Panc1 (cell line): ENCODE measurements at regions not wholly inside any gene's neighbourhood (a gene's known extent, or its start where the extent isn't known, plus 50 kb on each side); places are given as distances from the start of the nearest gene placed in this dataset.
A peak's percentile ranks its signal among the peaks of the same experiment; 100 is the strongest.

Experiments used
- ATAC-seq: fragments of 200-7000 bp; cut with Tn5 transposase; 2 replicates; pipeline ENCODE4 v1.9.1; 2020; ENCODE audit warnings: mild to moderate bottlenecking, moderate library complexity
- BruUV-seq: library from RNA; stranded (reverse); fragments of 400-500 nt; replicated peaks from 2 replicates; lab custom pipeline; 2021; lab: Mats Ljungman, UMichigan
- CTCF ChIA-PET: fragments of 300-600 bp; sonication (Branson Sonifier 250); formaldehyde crosslinking; loops from one replicate; lab custom pipeline; 2022; ENCODE audit warnings: antibody characterized with exemption; lab: Charles Lee
- POLR2A ChIA-PET: fragments of 300-600 bp; sonication (Branson Sonifier 250); formaldehyde crosslinking; loops from one replicate; lab custom pipeline; 2022; ENCODE audit warnings: antibody characterized with exemption; lab: Charles Lee
- DNase-seq: peaks from one replicate; pipeline ENCODE4 v3.0.0-alpha.2; 2010; ENCODE audit warnings: low read depth, low spot score
- H3K27ac ChIP-seq: 2 replicates; pipeline ENCODE4 v1.5.1; 2011; ENCODE audit warnings: mild to moderate bottlenecking, low read length, inconsistent platforms
- H3K27me3 ChIP-seq: fragments of 200-500 bp; sonication (Bioruptor generic); 2 replicates; pipeline ENCODE4 v1.6.0; 2014; ENCODE audit warnings: low read length, inconsistent platforms; ENCODE audit not compliant: control insufficient read depth, insufficient read depth
- H3K36me3 ChIP-seq: fragments of 200-500 bp; sonication (Bioruptor generic); 2 replicates; pipeline ENCODE4 v1.5.1; 2014; ENCODE audit warnings: inconsistent platforms, mild to moderate bottlenecking, low read length, moderate library complexity; ENCODE audit not compliant: control insufficient read depth, insufficient read depth
- H3K4me1 ChIP-seq: 2 replicates; pipeline ENCODE4 v1.5.1; 2011; ENCODE audit warnings: inconsistent platforms, mild to moderate bottlenecking, low read length, moderate library complexity; ENCODE audit not compliant: control insufficient read depth, insufficient read depth
- H3K4me3 ChIP-seq, 2 experiments: 2 replicates each; pipeline ENCODE4 v1.5.1; 2011 to 2012; ENCODE audit warnings: low read depth in 2 of 2, low read length in 2 of 2, mild to moderate bottlenecking in 2 of 2, inconsistent platforms in 1 of 2, moderate library complexity in 1 of 2
- H3K9me3 ChIP-seq: fragments of 200-500 bp; sonication (Bioruptor generic); 2 replicates; pipeline ENCODE4 v1.5.1; 2014; ENCODE audit warnings: low read depth, mild to moderate bottlenecking, inconsistent platforms, low read length, moderate library complexity; ENCODE audit not compliant: control insufficient read depth, insufficient read depth
- POLR2AphosphoS5 ChIP-seq: IDR thresholded peaks from 2 replicates; pipeline ENCODE4 v1.6.1; 2012; ENCODE audit warnings: mild to moderate bottlenecking, low read depth, low read length, moderate library complexity
- SIN3A ChIP-seq: IDR thresholded peaks from 2 replicates; pipeline ENCODE4 v1.6.1; 2012; ENCODE audit warnings: low read depth, mild to moderate bottlenecking, low read length, moderate library complexity, borderline replicate concordance; ENCODE audit not compliant: insufficient read depth
- TCF7L2 ChIP-seq: IDR thresholded peaks from 2 replicates; pipeline ENCODE4 v1.6.1; 2011; ENCODE audit warnings: mild to moderate bottlenecking, low read depth, low read length, inconsistent platforms
- in situ Hi-C: cut with HindIII; loops from 2 replicates; pipeline ENCODE4 v1.10.0; 2016; ENCODE audit warnings: low sequenced_read_pairs, low pct_unique_long_range_greater_than_20kb
- intact Hi-C: fragments of 100-400 bp; cut with micrococcal nuclease; formaldehyde crosslinking; loops from one replicate; pipeline ENCODE4 v1.10.0; 2022; ENCODE audit not compliant: unreplicated experiment
- TF ChIP-seq, protein P1 (sequence below): fragments of 450-650 bp; IDR thresholded peaks from 2 replicates; pipeline ENCODE4 v1.5.1; 2017; ENCODE audit warnings: mild to moderate bottlenecking
- TF ChIP-seq, protein P2 (sequence below), 2 experiments: IDR thresholded peaks; 2 replicates each; pipeline ENCODE4 v1.6.1; 2011 to 2012; ENCODE audit warnings: low read depth in 2 of 2, control low read depth in 1 of 2, low read length in 1 of 2, mild to moderate bottlenecking in 1 of 2, moderate library complexity in 1 of 2; ENCODE audit not compliant: insufficient read depth in 1 of 2

- no TSS peak for BruUV-seq
- intact Hi-C loops (no loop called here), in situ Hi-C loops (no loop called here)
- DNase-seq, result no peak
- no peak for ATAC-seq
- H3K36me3 ChIP-seq, result no peaks in the 10 kb centered on the region
- TF ChIP-seq POLR2AphosphoS5, result no peak
- no peak for TF ChIP-seq TCF7L2
- TF ChIP-seq SIN3A, result no peak
- TF ChIP-seq, protein P1, sequence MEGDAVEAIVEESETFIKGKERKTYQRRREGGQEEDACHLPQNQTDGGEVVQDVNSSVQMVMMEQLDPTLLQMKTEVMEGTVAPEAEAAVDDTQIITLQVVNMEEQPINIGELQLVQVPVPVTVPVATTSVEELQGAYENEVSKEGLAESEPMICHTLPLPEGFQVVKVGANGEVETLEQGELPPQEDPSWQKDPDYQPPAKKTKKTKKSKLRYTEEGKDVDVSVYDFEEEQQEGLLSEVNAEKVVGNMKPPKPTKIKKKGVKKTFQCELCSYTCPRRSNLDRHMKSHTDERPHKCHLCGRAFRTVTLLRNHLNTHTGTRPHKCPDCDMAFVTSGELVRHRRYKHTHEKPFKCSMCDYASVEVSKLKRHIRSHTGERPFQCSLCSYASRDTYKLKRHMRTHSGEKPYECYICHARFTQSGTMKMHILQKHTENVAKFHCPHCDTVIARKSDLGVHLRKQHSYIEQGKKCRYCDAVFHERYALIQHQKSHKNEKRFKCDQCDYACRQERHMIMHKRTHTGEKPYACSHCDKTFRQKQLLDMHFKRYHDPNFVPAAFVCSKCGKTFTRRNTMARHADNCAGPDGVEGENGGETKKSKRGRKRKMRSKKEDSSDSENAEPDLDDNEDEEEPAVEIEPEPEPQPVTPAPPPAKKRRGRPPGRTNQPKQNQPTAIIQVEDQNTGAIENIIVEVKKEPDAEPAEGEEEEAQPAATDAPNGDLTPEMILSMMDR, result no peak
- TF ChIP-seq, protein P2, sequence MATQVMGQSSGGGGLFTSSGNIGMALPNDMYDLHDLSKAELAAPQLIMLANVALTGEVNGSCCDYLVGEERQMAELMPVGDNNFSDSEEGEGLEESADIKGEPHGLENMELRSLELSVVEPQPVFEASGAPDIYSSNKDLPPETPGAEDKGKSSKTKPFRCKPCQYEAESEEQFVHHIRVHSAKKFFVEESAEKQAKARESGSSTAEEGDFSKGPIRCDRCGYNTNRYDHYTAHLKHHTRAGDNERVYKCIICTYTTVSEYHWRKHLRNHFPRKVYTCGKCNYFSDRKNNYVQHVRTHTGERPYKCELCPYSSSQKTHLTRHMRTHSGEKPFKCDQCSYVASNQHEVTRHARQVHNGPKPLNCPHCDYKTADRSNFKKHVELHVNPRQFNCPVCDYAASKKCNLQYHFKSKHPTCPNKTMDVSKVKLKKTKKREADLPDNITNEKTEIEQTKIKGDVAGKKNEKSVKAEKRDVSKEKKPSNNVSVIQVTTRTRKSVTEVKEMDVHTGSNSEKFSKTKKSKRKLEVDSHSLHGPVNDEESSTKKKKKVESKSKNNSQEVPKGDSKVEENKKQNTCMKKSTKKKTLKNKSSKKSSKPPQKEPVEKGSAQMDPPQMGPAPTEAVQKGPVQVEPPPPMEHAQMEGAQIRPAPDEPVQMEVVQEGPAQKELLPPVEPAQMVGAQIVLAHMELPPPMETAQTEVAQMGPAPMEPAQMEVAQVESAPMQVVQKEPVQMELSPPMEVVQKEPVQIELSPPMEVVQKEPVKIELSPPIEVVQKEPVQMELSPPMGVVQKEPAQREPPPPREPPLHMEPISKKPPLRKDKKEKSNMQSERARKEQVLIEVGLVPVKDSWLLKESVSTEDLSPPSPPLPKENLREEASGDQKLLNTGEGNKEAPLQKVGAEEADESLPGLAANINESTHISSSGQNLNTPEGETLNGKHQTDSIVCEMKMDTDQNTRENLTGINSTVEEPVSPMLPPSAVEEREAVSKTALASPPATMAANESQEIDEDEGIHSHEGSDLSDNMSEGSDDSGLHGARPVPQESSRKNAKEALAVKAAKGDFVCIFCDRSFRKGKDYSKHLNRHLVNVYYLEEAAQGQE (IDR thresholded peaks at IDR 0.05; ENCODE audit: insufficient read depth in 1 of 2, low read depth in 2 of 2, low read length in 1 of 2), result no peak
- no peaks in the 10 kb centered on the region for H3K4me1 ChIP-seq
- peaks cover 11% of the 10 kb centered on the region; the same call in 1 of the 2 replicates for H3K9me3 ChIP-seq
- no peak overlapping the region for H3K4me3 ChIP-seq
- POLR2A ChIA-PET, result no interaction called here
- CTCF ChIA-PET, result no interaction called here
- no peaks in the 10 kb centered on the region for H3K27me3 ChIP-seq
- peak overlapping the region; percentile 41; the same call in 1 of the 2 replicates for H3K27ac ChIP-seq
Observed at GRCh38 chr7:81165070-81165469, 246.2 kb upstream of the SEMA3C start.

DNA sequence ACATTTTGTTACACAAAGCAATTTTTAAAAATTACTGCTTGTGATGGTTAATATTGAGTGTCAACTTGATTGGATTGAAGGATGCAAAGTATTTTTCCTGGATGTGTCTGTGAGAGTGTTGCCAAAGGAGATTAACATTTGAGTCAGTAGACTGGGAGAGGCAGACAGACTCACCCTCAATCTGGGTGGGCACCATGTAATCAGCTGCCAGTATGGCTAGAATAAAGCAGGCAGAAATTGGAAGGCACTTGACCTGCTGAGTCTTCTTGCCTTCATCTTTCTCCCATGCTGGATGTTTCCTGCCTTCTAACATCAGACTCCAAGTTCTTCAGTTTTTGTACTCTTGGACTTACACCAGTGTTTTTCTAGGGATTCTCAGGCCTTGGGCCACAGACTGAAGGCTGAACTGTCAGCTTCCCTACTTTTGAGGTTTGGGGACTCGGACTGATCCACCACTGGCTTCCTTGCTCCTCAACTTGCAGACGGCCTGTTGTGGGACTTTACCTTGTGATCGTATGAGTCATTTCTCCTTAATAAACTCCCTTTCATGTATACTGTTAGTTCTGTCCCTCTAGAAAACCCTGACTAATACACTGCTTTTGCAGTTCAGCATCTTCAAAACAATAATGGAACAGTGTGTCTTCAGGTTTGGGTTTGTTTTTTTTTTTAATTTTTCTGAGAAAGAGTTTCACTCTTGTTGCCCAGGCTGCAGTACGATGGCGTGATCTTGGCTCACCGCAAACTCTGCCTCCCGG is 244.1 kb upstream of the SEMA3C start:
- Histone ChIP-seq H3K4me1 (no peaks in the 10 kb centered on the region; the same call in 1 of the 2 replicates), H3K9me3 (peaks cover 5% of the 10 kb centered on the region; the same call in 1 of the 2 replicates), H3K27me3 (no peaks in the 10 kb centered on the region), H3K27ac (peak overlapping the region; percentile 58; the same call in 1 of the 2 replicates), H3K36me3 (no peaks in the 10 kb centered on the region), H3K4me3 (no peak overlapping the region)
- intact Hi-C loops (no loop called here), in situ Hi-C loops (no loop called here)
- DNase-seq (no peak), ATAC-seq (no peak)
- ChIA-PET POLR2A (no interaction called here), CTCF (no interaction called here)
- TF ChIP-seq, protein P1, result no peak
- TF ChIP-seq, protein P2 (IDR thresholded peaks at IDR 0.05; ENCODE audit: insufficient read depth in 1 of 2, low read depth in 2 of 2, low read length in 1 of 2), result no peak
- TF ChIP-seq POLR2AphosphoS5, result no peak
- TF ChIP-seq SIN3A, result no peak
- TF ChIP-seq TCF7L2, result no peak
- no TSS peak for BruUV-seq
